Endothelial cell of umbilical vein (primary cell): ENCODE measurements at regions not wholly inside any gene's neighbourhood (a gene's known extent, or its start where the extent isn't known, plus 50 kb on each side); places are given as distances from the start of the nearest gene placed in this dataset.

Experiments
- EZH2 ChIP-seq: IDR thresholded peaks from 2 replicates; pipeline ENCODE4 v1.6.1; 2012; ENCODE audit warnings: borderline replicate concordance, low read depth, mild to moderate bottlenecking, moderate library complexity, low read length, inconsistent platforms; ENCODE audit not compliant: severe bottlenecking
- FOS ChIP-seq: IDR thresholded peaks from 2 replicates; pipeline ENCODE4 v1.6.1; 2011; ENCODE audit warnings: mild to moderate bottlenecking, low read length, moderate library complexity, borderline replicate concordance; ENCODE audit not compliant: insufficient read depth
- POLR2A ChIP-seq: IDR thresholded peaks from 2 replicates; pipeline ENCODE4 v1.6.1; 2012; ENCODE audit warnings: low read depth, mild to moderate bottlenecking, control low read depth, low read length
- POLR2AphosphoS5 ChIP-seq: IDR thresholded peaks from 2 replicates; pipeline ENCODE4 v1.6.1; 2012; ENCODE audit warnings: low read depth, mild to moderate bottlenecking, control low read depth, low read length, moderate library complexity; ENCODE audit not compliant: insufficient read depth
- TF ChIP-seq, protein P1 (sequence below), 2 donors: IDR thresholded peaks; 1 replicate in 1 of 2; 2 replicates in 1 of 2; pipeline ENCODE4 v1.5.1; 2011; ENCODE audit warnings: low read length in 2 of 2, mild to moderate bottlenecking in 2 of 2, moderate library complexity in 2 of 2, control low read depth in 1 of 2, inconsistent platforms in 1 of 2, low read depth in 1 of 2; ENCODE audit not compliant: insufficient read depth in 1 of 2; ENCODE audit errors: extremely low read depth in 1 of 2

DNA sequence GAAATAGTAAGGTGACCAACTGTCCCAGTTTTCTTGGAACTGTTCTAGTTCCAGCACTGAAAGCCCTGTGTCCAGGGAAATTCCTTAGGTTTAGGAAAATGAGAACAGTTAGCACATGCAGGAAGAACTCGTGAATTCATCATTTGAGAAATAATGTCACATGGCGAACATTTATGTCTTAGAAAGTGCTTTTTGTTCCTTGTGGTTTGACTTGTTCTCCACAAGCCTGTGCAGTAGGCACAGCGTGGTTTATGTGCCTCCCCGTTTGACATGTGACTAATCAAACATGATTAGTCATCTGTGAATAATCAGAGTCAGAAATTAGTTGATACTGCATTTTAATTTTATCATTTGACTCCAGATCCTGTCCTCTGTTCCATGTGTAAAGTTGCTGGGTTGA lies 556.0 kb upstream of the CPEB2 start:
- TF ChIP-seq POLR2A (no peak), EZH2 (no peak), POLR2AphosphoS5 (no peak), FOS (no peak)
- TF ChIP-seq, protein P1, sequence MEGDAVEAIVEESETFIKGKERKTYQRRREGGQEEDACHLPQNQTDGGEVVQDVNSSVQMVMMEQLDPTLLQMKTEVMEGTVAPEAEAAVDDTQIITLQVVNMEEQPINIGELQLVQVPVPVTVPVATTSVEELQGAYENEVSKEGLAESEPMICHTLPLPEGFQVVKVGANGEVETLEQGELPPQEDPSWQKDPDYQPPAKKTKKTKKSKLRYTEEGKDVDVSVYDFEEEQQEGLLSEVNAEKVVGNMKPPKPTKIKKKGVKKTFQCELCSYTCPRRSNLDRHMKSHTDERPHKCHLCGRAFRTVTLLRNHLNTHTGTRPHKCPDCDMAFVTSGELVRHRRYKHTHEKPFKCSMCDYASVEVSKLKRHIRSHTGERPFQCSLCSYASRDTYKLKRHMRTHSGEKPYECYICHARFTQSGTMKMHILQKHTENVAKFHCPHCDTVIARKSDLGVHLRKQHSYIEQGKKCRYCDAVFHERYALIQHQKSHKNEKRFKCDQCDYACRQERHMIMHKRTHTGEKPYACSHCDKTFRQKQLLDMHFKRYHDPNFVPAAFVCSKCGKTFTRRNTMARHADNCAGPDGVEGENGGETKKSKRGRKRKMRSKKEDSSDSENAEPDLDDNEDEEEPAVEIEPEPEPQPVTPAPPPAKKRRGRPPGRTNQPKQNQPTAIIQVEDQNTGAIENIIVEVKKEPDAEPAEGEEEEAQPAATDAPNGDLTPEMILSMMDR (IDR thresholded peaks at IDR 0.05; ENCODE audit: extremely low read depth in 1 of 2, insufficient read depth in 1 of 2, low read depth in 1 of 2, low read length in 2 of 2): no peak
